GM21723 (cell line): ENCODE measurements at regions not wholly inside any gene's neighbourhood (a gene's known extent, or its start where the extent isn't known, plus 50 kb on each side); places are given as distances from the start of the nearest gene placed in this dataset.
"Not testable (repeated sequence)": the region's sequence is repeated elsewhere in the genome, so short reads cannot be mapped to it uniquely, and the experiment has no call there.

Source experiments
- ATAC-seq: cut with Tn5 transposase; IDR thresholded peaks from one replicate; pipeline ENCODE4 v1.9.1; 2021; ENCODE audit warnings: mild to moderate bottlenecking, moderate library complexity; ENCODE audit not compliant: unreplicated experiment

GRCh38 chr16:87133966-87134627 lies 183.1 kb downstream of the C16orf95 start:
- ATAC-seq, result no peak

GRCh38 chr16:87134628-87134995 lies 182.6 kb downstream of the C16orf95 start:
- no peak for ATAC-seq

- no peak for ATAC-seq
Measured at GRCh38 chr16:87135246-87136030, 181.8 kb downstream of the C16orf95 start.

GRCh38 chr16:87138316-87138715 lies 178.9 kb downstream of the C16orf95 start:
- no peak for ATAC-seq

GRCh38 chr16:87138738-87139267 lies 178.4 kb downstream of the C16orf95 start:
- ATAC-seq, result no peak

- no peak for ATAC-seq
Measured at GRCh38 chr16:87140211-87141200, 176.7 kb downstream of the C16orf95 start.

GRCh38 chr16:87141402-87141801 lies 175.8 kb downstream of the C16orf95 start:
- no peak for ATAC-seq

GRCh38 chr16:87143661-87144121 lies 173.5 kb downstream of the C16orf95 start:
- ATAC-seq, result no peak

- ATAC-seq, result no peak
Measured at GRCh38 chr16:87144232-87144631, 173.0 kb downstream of the C16orf95 start.

- no peak for ATAC-seq
Measured at GRCh38 chr16:87145181-87146176, 171.7 kb downstream of the C16orf95 start.

GRCh38 chr16:87146676-87147075 lies 170.5 kb downstream of the C16orf95 start:
- ATAC-seq, result no peak

- no peak for ATAC-seq
Measured at GRCh38 chr16:87149051-87149450, 168.1 kb downstream of the C16orf95 start.

GRCh38 chr16:87150262-87150661 lies 166.9 kb downstream of the C16orf95 start:
- ATAC-seq, result no peak

GRCh38 chr16:87150681-87151280 lies 166.4 kb downstream of the C16orf95 start:
- no peak for ATAC-seq

GRCh38 chr16:87152221-87152755 lies 164.9 kb downstream of the C16orf95 start:
- ATAC-seq, result no peak

- ATAC-seq, result no peak
Measured at GRCh38 chr16:87153326-87153725, 163.9 kb downstream of the C16orf95 start.

- ATAC-seq, result not testable (repeated sequence)
Measured at GRCh38 chr16:87155315-87155714, 161.9 kb downstream of the C16orf95 start.

GRCh38 chr16:87156195-87156594 lies 161.0 kb downstream of the C16orf95 start:
- no peak for ATAC-seq

- ATAC-seq, result no peak
Measured at GRCh38 chr16:87160234-87160636, 157.0 kb downstream of the C16orf95 start.
